Omental fat pad (tissue), 3 donors: ENCODE measurements at regions not wholly inside any gene's neighbourhood (a gene's known extent, or its start where the extent isn't known, plus 50 kb on each side); places are given as distances from the start of the nearest gene placed in this dataset.

Source experiments
- ATAC-seq: fragments of 150-250 bp; one replicate; pipeline ENCODE4 v1.9.1; 2016; ENCODE audit warnings: mild to moderate bottlenecking, moderate library complexity; ENCODE audit not compliant: low FRiP score
- DNase-seq: peaks from one replicate; pipeline ENCODE4 v3.0.0-alpha.2; 2019; ENCODE audit warnings: low spot score
- TF ChIP-seq, protein P1 (sequence below), 3 donors: fragments of 450-650 bp; IDR thresholded peaks; one replicate each; pipeline ENCODE4 v1.5.1; 2016 to 2017; ENCODE audit warnings: antibody characterized with exemption in 3 of 3, mild to moderate bottlenecking in 3 of 3, moderate library complexity in 2 of 3

DNA sequence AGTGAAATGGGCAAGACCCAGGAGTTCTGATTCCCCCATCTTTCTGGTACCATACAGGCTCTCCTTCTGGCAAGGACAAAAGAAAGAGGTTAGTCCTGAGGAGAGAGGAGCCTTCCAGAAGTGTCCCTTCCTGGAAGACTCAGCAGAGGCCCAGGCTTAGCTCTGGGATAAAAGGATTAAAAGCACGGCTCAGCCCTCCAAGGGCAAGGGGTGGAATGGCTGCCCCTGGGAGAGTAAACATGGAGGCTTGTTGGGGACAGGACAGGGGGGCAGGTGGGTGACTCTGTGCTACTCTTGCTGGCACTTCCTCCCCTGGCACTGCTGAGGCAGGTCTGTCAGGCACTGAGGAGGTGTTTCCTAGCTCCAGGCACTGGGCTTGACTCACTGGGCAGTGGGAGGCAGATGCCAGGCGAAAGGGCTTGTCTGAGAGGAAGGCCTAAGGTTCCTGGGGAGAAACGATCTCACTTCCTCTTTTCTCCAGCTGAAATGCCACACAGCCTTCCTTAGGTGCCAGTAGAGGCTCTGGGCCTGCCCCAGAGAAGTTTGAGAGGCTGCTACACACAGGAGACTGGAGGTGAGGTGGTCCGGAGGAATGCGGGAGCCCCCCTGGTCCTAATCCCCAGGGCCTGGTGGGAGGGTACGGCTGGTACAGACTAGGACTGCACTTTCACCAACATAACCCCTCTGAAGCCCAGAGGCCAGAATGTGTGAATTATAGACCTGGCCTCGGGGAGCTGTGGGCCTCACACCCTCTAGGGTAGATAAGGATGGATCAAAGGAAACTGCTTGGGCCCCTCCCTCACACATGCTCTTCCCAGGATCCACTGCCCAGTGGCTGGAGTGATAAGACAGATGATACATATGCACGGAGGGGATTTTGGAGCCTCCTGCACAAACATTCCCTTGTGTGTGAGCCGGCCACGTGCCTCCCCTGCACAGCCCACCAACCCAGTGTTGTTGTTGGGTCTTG is 63.2 kb upstream of the PODXL start:
- ATAC-seq = peak; percentile 69
- TF ChIP-seq, protein P1, sequence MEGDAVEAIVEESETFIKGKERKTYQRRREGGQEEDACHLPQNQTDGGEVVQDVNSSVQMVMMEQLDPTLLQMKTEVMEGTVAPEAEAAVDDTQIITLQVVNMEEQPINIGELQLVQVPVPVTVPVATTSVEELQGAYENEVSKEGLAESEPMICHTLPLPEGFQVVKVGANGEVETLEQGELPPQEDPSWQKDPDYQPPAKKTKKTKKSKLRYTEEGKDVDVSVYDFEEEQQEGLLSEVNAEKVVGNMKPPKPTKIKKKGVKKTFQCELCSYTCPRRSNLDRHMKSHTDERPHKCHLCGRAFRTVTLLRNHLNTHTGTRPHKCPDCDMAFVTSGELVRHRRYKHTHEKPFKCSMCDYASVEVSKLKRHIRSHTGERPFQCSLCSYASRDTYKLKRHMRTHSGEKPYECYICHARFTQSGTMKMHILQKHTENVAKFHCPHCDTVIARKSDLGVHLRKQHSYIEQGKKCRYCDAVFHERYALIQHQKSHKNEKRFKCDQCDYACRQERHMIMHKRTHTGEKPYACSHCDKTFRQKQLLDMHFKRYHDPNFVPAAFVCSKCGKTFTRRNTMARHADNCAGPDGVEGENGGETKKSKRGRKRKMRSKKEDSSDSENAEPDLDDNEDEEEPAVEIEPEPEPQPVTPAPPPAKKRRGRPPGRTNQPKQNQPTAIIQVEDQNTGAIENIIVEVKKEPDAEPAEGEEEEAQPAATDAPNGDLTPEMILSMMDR (IDR thresholded peaks at IDR 0.05) = no peak
- DNase-seq = no peak

DNA sequence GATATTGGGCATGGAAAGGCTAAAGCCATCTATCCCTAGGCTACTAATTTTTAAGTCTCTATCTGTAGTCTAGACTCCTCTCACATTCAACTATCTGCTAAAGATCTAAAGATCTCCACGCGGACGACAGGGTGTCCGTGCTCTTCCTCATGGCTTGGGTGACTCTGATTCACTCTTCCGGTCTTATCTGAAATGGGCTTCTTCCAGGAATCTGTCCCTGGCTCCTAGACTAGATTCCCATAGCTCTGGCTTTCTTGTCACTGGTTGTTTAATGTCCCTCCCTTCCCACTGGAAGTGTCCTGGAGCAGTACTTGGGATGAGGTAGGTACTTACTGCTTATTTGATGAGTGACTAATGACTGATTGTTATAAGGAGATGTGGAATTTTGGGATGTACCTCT is 62.0 kb upstream of the PODXL start:
- no peak for DNase-seq
- TF ChIP-seq, protein P1 (IDR thresholded peaks at IDR 0.05) = no peak
- no peak for ATAC-seq

DNA sequence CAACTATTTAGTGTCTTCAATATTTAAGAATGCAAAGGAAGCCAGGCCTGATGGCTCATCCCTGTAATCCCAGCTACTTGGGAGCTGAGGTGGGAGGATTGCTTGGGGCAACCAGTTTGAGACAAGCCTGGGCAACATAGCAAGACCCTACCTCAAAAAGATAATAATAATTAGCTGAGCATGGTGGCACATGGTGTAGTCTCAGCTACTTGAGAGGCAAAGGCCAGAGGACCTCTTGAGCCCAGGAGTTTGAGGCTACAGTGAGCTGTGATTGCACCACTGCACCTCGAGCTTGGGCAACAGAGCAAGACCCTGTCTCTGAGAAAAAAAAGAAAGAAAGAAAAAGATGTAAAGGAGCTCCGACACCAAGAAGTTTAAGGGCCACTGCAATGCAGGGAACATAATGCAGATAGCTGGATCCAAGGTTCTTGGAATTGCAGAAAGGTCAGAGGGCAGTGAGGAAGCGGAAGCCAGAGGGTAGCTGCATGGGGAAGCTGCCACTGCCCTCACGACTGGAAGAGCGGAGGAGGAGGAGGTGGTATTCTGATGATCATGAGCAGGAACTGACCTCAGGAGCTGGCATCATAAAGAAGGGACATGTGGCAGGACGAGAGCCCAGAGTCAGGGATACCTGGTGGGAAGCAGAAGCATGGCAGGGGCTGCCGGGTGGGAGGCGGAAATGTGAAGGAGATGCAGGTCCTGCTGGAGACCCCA is 60.2 kb upstream of the PODXL start:
- ATAC-seq (no peak), DNase-seq (no peak)
- TF ChIP-seq, protein P1 (IDR thresholded peaks at IDR 0.05) = no peak

DNA sequence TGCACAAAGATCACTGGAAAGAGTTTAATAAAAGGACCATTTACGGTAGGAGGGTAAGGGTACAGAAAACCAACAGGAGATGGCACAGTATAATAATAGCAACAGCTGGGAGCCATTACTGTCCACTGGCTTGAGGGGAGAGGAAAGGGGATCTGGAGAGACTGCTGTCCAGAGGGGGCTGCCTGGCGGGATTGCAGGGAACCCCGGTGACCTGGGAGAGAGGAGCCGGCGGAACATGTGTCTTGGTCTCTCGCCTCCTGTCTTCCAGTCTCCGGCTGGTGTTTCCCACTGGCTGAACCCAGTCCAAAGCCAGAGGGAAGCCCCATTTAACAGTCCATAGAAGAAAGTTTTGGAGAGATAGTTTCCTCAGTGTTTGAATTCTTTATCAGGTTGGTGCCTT is 57.5 kb upstream of the PODXL start:
- TF ChIP-seq, protein P1 (IDR thresholded peaks at IDR 0.05) = no peak
- ATAC-seq = no peak
- DNase-seq = no peak

DNA sequence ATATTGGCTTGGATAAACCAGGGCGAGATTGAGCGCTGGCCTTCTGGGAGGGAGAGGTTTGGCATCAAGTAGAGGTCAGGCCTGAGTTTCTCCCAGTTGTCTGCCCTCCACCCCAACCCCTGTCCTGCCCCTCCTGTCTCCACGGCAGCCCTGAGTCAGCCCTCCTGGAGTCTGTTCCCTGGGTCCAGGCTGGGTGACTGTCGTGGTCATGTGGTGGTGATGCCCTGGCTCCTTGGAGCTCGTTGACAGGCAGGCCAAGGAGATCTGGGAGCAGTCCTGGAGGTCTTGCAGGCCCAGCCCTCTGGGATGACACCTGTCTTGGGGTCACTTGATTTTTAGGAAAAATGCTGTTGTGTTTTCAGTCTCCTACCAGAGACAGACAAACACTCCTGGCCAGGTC is 53.6 kb upstream of the PODXL start:
- TF ChIP-seq, protein P1 (IDR thresholded peaks at IDR 0.05) = no peak
- ATAC-seq (no peak), DNase-seq (no peak)

DNA sequence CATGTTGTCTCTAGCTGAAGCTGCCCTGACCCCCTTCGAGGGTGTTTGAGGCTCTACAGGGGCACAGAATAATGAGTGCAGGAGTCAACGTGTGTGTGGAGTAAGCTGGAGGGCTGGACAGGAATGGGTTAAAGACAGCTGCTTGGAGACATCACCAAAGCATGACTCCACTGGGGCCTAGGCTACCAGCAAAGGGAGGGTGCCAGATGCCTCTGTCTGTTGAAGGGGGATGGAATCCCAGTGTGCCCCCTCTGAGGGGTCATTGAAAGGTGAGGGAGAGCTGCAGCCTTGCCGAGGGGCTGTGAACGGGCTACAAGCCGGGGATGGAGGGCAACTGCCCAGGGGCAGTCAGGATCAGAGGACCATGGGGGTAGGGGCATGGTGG is 51.7 kb upstream of the PODXL start:
- TF ChIP-seq, protein P1 (IDR thresholded peaks at IDR 0.05) = no peak
- DNase-seq = no peak
- no peak for ATAC-seq
